GM23338 (cell line): ENCODE measurements at regions not wholly inside any gene's neighbourhood (a gene's known extent, or its start where the extent isn't known, plus 50 kb on each side); places are given as distances from the start of the nearest gene placed in this dataset.

ENCODE experiments used
- CREB1 ChIP-seq: fragments of 250-450 bp; sonication (Bioruptor Pico); IDR thresholded peaks from 2 replicates; pipeline ENCODE4 v1.5.0; 2020; ENCODE audit warnings: low read depth, mild to moderate bottlenecking, moderate library complexity
- CTCF ChIP-seq, 2 experiments: fragments of 200-600 bp in 1 of 2; sonication (generic) in 1 of 2; conservative IDR thresholded peaks; 2 replicates each; pipeline versions ENCODE4 v1.5.1 to v1.6.1; 2016 to 2017; ENCODE audit warnings: antibody characterized with exemption in 2 of 2, low read depth in 2 of 2, mild to moderate bottlenecking in 2 of 2, moderate library complexity in 1 of 2
- EZH2 ChIP-seq: fragments of 200-600 bp; sonication (generic); IDR thresholded peaks from one replicate; pipeline ENCODE4 v1.8.0; 2017; ENCODE audit warnings: antibody characterized with exemption, mild to moderate bottlenecking, low read depth; ENCODE audit not compliant: unreplicated experiment
- EZH2phosphoT487 ChIP-seq: fragments of 200-600 bp; sonication (generic); IDR thresholded peaks from one replicate; pipeline ENCODE4 v1.8.1; 2018; ENCODE audit warnings: antibody characterized with exemption; ENCODE audit not compliant: unreplicated experiment
- JUNB ChIP-seq: IDR thresholded peaks from one replicate; pipeline ENCODE4 v1.6.1; 2016; ENCODE audit warnings: antibody characterized with exemption; ENCODE audit not compliant: unreplicated experiment
- NANOG ChIP-seq: IDR thresholded peaks from 2 replicates; pipeline ENCODE4 v1.6.1; 2016; ENCODE audit warnings: antibody characterized with exemption, borderline replicate concordance
- POLR2AphosphoS5 ChIP-seq: IDR thresholded peaks from 2 replicates; pipeline ENCODE4 v1.6.1; 2016; ENCODE audit warnings: antibody characterized with exemption, low read depth
- TF ChIP-seq, protein P1 (sequence below): IDR thresholded peaks from one replicate; pipeline ENCODE4 v1.6.1; 2018; ENCODE audit warnings: antibody characterized with exemption; ENCODE audit not compliant: unreplicated experiment
- TF ChIP-seq, protein P2 (sequence below): IDR thresholded peaks from 2 replicates; pipeline ENCODE4 v1.6.1; 2016; ENCODE audit warnings: antibody characterized with exemption

GRCh38 chr4:124487651-124488050 is 224.9 kb downstream of the ANKRD50 start:
- no peak for TF ChIP-seq CTCF (conservative IDR thresholded peaks at IDR 0.05; ENCODE audit: low read depth in 2 of 2)
- no peak for TF ChIP-seq EZH2
- no peak for TF ChIP-seq POLR2AphosphoS5
- TF ChIP-seq, protein P1, sequence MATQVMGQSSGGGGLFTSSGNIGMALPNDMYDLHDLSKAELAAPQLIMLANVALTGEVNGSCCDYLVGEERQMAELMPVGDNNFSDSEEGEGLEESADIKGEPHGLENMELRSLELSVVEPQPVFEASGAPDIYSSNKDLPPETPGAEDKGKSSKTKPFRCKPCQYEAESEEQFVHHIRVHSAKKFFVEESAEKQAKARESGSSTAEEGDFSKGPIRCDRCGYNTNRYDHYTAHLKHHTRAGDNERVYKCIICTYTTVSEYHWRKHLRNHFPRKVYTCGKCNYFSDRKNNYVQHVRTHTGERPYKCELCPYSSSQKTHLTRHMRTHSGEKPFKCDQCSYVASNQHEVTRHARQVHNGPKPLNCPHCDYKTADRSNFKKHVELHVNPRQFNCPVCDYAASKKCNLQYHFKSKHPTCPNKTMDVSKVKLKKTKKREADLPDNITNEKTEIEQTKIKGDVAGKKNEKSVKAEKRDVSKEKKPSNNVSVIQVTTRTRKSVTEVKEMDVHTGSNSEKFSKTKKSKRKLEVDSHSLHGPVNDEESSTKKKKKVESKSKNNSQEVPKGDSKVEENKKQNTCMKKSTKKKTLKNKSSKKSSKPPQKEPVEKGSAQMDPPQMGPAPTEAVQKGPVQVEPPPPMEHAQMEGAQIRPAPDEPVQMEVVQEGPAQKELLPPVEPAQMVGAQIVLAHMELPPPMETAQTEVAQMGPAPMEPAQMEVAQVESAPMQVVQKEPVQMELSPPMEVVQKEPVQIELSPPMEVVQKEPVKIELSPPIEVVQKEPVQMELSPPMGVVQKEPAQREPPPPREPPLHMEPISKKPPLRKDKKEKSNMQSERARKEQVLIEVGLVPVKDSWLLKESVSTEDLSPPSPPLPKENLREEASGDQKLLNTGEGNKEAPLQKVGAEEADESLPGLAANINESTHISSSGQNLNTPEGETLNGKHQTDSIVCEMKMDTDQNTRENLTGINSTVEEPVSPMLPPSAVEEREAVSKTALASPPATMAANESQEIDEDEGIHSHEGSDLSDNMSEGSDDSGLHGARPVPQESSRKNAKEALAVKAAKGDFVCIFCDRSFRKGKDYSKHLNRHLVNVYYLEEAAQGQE, result no peak
- TF ChIP-seq JUNB, result no peak
- no peak for TF ChIP-seq CREB1 (CRISPR knock-in tag)
- no peak for TF ChIP-seq NANOG
- no peak for TF ChIP-seq EZH2phosphoT487
- TF ChIP-seq, protein P2, sequence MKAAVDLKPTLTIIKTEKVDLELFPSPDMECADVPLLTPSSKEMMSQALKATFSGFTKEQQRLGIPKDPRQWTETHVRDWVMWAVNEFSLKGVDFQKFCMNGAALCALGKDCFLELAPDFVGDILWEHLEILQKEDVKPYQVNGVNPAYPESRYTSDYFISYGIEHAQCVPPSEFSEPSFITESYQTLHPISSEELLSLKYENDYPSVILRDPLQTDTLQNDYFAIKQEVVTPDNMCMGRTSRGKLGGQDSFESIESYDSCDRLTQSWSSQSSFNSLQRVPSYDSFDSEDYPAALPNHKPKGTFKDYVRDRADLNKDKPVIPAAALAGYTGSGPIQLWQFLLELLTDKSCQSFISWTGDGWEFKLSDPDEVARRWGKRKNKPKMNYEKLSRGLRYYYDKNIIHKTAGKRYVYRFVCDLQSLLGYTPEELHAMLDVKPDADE, result no peak
